ENCODE measurements at regions not wholly inside any gene's neighbourhood (a gene's known extent, or its start where the extent isn't known, plus 50 kb on each side); places are given as distances from the start of the nearest gene placed in this dataset.

- H3K4me3 Mint-ChIP-seq: no peak overlapping the region
- no peaks in the 10 kb centered on the region for H3K9me3 Mint-ChIP-seq
- H3K4me1 Mint-ChIP-seq (ENCODE audit: low read depth): no peaks in the 10 kb centered on the region
- no peaks in the 10 kb centered on the region for H3K36me3 Mint-ChIP-seq (ENCODE audit: low read depth)
- no peaks in the 10 kb centered on the region for H3K27me3 Mint-ChIP-seq (ENCODE audit: low read depth)
- H3K27ac Mint-ChIP-seq: no peak overlapping the region
These were observed 637.7 kb upstream of the FANCL start for GRCh38 chr2:58878778-58879177.

- Mint-ChIP-seq H3K4me3 (no peak overlapping the region), H3K27me3 (ENCODE audit: low read depth) (no peaks in the 10 kb centered on the region), H3K36me3 (ENCODE audit: low read depth) (no peaks in the 10 kb centered on the region), H3K9me3 (no peaks in the 10 kb centered on the region), H3K27ac (no peak overlapping the region), H3K4me1 (ENCODE audit: low read depth) (no peaks in the 10 kb centered on the region)
These were observed 635.0 kb upstream of the FANCL start for GRCh38 chr2:58876126-58876525.

- no peaks in the 10 kb centered on the region for H3K4me1 Mint-ChIP-seq (ENCODE audit: low read depth)
- no peak overlapping the region for H3K27ac Mint-ChIP-seq
- no peaks in the 10 kb centered on the region for H3K27me3 Mint-ChIP-seq (ENCODE audit: low read depth)
- no peaks in the 10 kb centered on the region for H3K36me3 Mint-ChIP-seq (ENCODE audit: low read depth)
- no peaks in the 10 kb centered on the region for H3K9me3 Mint-ChIP-seq
- no peak overlapping the region for H3K4me3 Mint-ChIP-seq
These were observed 634.3 kb upstream of the FANCL start for GRCh38 chr2:58875436-58875835.

GRCh38 chr2:58871469-58872142 lies 630.5 kb upstream of the FANCL start:
- no peaks in the 10 kb centered on the region for H3K9me3 Mint-ChIP-seq
- no peaks in the 10 kb centered on the region for H3K27me3 Mint-ChIP-seq (ENCODE audit: low read depth)
- H3K36me3 Mint-ChIP-seq (ENCODE audit: low read depth): no peaks in the 10 kb centered on the region
- H3K27ac Mint-ChIP-seq: no peak overlapping the region
- no peaks in the 10 kb centered on the region for H3K4me1 Mint-ChIP-seq (ENCODE audit: low read depth)
- no peak overlapping the region for H3K4me3 Mint-ChIP-seq

- no peaks in the 10 kb centered on the region for H3K36me3 Mint-ChIP-seq (ENCODE audit: low read depth)
- H3K4me1 Mint-ChIP-seq (ENCODE audit: low read depth): peaks cover 2% of the 10 kb centered on the region
- H3K4me3 Mint-ChIP-seq: no peak overlapping the region
- no peak overlapping the region for H3K27ac Mint-ChIP-seq
- no peaks in the 10 kb centered on the region for H3K27me3 Mint-ChIP-seq (ENCODE audit: low read depth)
- no peaks in the 10 kb centered on the region for H3K9me3 Mint-ChIP-seq
These were observed 629.6 kb upstream of the FANCL start for GRCh38 chr2:58870704-58871103.

GRCh38 chr2:58866946-58867345 lies 625.8 kb upstream of the FANCL start:
- H3K4me3 Mint-ChIP-seq: no peak overlapping the region
- H3K9me3 Mint-ChIP-seq: no peaks in the 10 kb centered on the region
- peaks cover 2% of the 10 kb centered on the region for H3K4me1 Mint-ChIP-seq (ENCODE audit: low read depth)
- no peaks in the 10 kb centered on the region for H3K27me3 Mint-ChIP-seq (ENCODE audit: low read depth)
- no peak overlapping the region for H3K27ac Mint-ChIP-seq
- no peaks in the 10 kb centered on the region for H3K36me3 Mint-ChIP-seq (ENCODE audit: low read depth)

GRCh38 chr2:58866527-58866926 lies 625.4 kb upstream of the FANCL start:
- no peak overlapping the region for H3K4me3 Mint-ChIP-seq
- H3K4me1 Mint-ChIP-seq (ENCODE audit: low read depth): peaks cover 2% of the 10 kb centered on the region
- no peak overlapping the region for H3K27ac Mint-ChIP-seq
- H3K27me3 Mint-ChIP-seq (ENCODE audit: low read depth): no peaks in the 10 kb centered on the region
- H3K9me3 Mint-ChIP-seq: no peaks in the 10 kb centered on the region
- H3K36me3 Mint-ChIP-seq (ENCODE audit: low read depth): no peaks in the 10 kb centered on the region

GRCh38 chr2:58866040-58866439 lies 624.9 kb upstream of the FANCL start:
- Mint-ChIP-seq H3K27me3 (ENCODE audit: low read depth) (no peaks in the 10 kb centered on the region), H3K9me3 (no peaks in the 10 kb centered on the region), H3K27ac (no peak overlapping the region), H3K4me3 (no peak overlapping the region), H3K4me1 (ENCODE audit: low read depth) (peaks cover 2% of the 10 kb centered on the region), H3K36me3 (ENCODE audit: low read depth) (no peaks in the 10 kb centered on the region)

GRCh38 chr2:58865436-58865835 lies 624.3 kb upstream of the FANCL start:
- Mint-ChIP-seq H3K27me3 (ENCODE audit: low read depth) (no peaks in the 10 kb centered on the region), H3K4me3 (no peak overlapping the region), H3K4me1 (ENCODE audit: low read depth) (peaks cover 2% of the 10 kb centered on the region), H3K27ac (no peak overlapping the region), H3K36me3 (ENCODE audit: low read depth) (no peaks in the 10 kb centered on the region), H3K9me3 (no peaks in the 10 kb centered on the region)

- Mint-ChIP-seq H3K27ac (no peak overlapping the region), H3K9me3 (no peaks in the 10 kb centered on the region), H3K4me3 (no peak overlapping the region), H3K4me1 (ENCODE audit: low read depth) (peaks cover 2% of the 10 kb centered on the region), H3K36me3 (ENCODE audit: low read depth) (no peaks in the 10 kb centered on the region), H3K27me3 (ENCODE audit: low read depth) (no peaks in the 10 kb centered on the region)
These were observed 621.1 kb upstream of the FANCL start for GRCh38 chr2:58862244-58862643.

- Mint-ChIP-seq H3K27me3 (ENCODE audit: low read depth) (no peaks in the 10 kb centered on the region), H3K4me3 (no peak overlapping the region), H3K4me1 (ENCODE audit: low read depth) (no peaks in the 10 kb centered on the region), H3K27ac (no peak overlapping the region), H3K36me3 (ENCODE audit: low read depth) (no peaks in the 10 kb centered on the region), H3K9me3 (peaks cover 3% of the 10 kb centered on the region)
These were observed 619.5 kb upstream of the FANCL start for GRCh38 chr2:58860586-58860985.

GRCh38 chr2:58856100-58856499 lies 615.0 kb upstream of the FANCL start:
- H3K36me3 Mint-ChIP-seq (ENCODE audit: low read depth): no peaks in the 10 kb centered on the region
- H3K27ac Mint-ChIP-seq: no peak overlapping the region
- no peaks in the 10 kb centered on the region for H3K4me1 Mint-ChIP-seq (ENCODE audit: low read depth)
- H3K9me3 Mint-ChIP-seq: peaks cover 3% of the 10 kb centered on the region
- H3K4me3 Mint-ChIP-seq: no peak overlapping the region
- no peaks in the 10 kb centered on the region for H3K27me3 Mint-ChIP-seq (ENCODE audit: low read depth)

- Mint-ChIP-seq H3K4me3 (no peak overlapping the region), H3K36me3 (ENCODE audit: low read depth) (no peaks in the 10 kb centered on the region), H3K27me3 (ENCODE audit: low read depth) (no peaks in the 10 kb centered on the region), H3K4me1 (ENCODE audit: low read depth) (no peaks in the 10 kb centered on the region), H3K27ac (no peak overlapping the region), H3K9me3 (peaks cover 3% of the 10 kb centered on the region)
These were observed 612.3 kb upstream of the FANCL start for GRCh38 chr2:58853420-58853819.

- no peak overlapping the region for H3K27ac Mint-ChIP-seq
- H3K36me3 Mint-ChIP-seq (ENCODE audit: low read depth): no peaks in the 10 kb centered on the region
- peaks cover 3% of the 10 kb centered on the region for H3K9me3 Mint-ChIP-seq
- no peaks in the 10 kb centered on the region for H3K4me1 Mint-ChIP-seq (ENCODE audit: low read depth)
- H3K4me3 Mint-ChIP-seq: no peak overlapping the region
- no peaks in the 10 kb centered on the region for H3K27me3 Mint-ChIP-seq (ENCODE audit: low read depth)
These were observed 611.8 kb upstream of the FANCL start for GRCh38 chr2:58852905-58853304.

GRCh38 chr2:58852243-58852642 lies 611.1 kb upstream of the FANCL start:
- Mint-ChIP-seq H3K9me3 (peaks cover 3% of the 10 kb centered on the region), H3K4me3 (no peak overlapping the region), H3K36me3 (ENCODE audit: low read depth) (no peaks in the 10 kb centered on the region), H3K27me3 (ENCODE audit: low read depth) (no peaks in the 10 kb centered on the region), H3K27ac (no peak overlapping the region), H3K4me1 (ENCODE audit: low read depth) (no peaks in the 10 kb centered on the region)

- Mint-ChIP-seq H3K4me1 (ENCODE audit: low read depth) (no peaks in the 10 kb centered on the region), H3K4me3 (no peak overlapping the region), H3K27me3 (ENCODE audit: low read depth) (no peaks in the 10 kb centered on the region), H3K36me3 (ENCODE audit: low read depth) (no peaks in the 10 kb centered on the region), H3K27ac (no peak overlapping the region), H3K9me3 (no peaks in the 10 kb centered on the region)
These were observed 610.5 kb upstream of the FANCL start for GRCh38 chr2:58851598-58851997.

Data from T-helper 1 cell treated with Interleukin-12 subunit alpha and Interleukin-12 subunit beta and Interleukin-4 antibody, amounts not matched to agents 30 μg/mL and 1 μg/mL, for 36 hours (primary cell).